CD14-positive monocyte (primary cell): ENCODE measurements at regions not wholly inside any gene's neighbourhood (a gene's known extent, or its start where the extent isn't known, plus 50 kb on each side); places are given as distances from the start of the nearest gene placed in this dataset.

Source experiments
- DNase-seq, 3 donors: peaks; one replicate each; pipeline ENCODE4 v3.0.0-alpha.2; 2011 to 2022
- H2AFZ ChIP-seq: 2 replicates; pipeline ENCODE4 v1.6.0; 2012; ENCODE audit warnings: mild to moderate bottlenecking, low read depth, low read length, inconsistent platforms; ENCODE audit not compliant: insufficient read depth, poor library complexity, severe bottlenecking
- H3K27ac ChIP-seq, 2 donors: 1 replicate in 1 of 2; 2 replicates in 1 of 2; pipeline ENCODE4 v1.5.1; 2012 to 2013; ENCODE audit warnings: low read length in 2 of 2, control low read depth in 1 of 2, inconsistent platforms in 1 of 2, low read depth in 1 of 2, mild to moderate bottlenecking in 1 of 2
- H3K27me3 ChIP-seq, 2 donors: one replicate each; pipeline versions ENCODE4 v1.6.0 to v1.6.1; 2011 to 2013; ENCODE audit warnings: low read length in 2 of 2; ENCODE audit not compliant: control insufficient read depth in 2 of 2, insufficient read depth in 2 of 2
- H3K36me3 ChIP-seq, 2 donors: replicated peaks in 1 of 2; 1 replicate in 1 of 2; 2 replicates in 1 of 2; pipeline versions ENCODE4 v1.5.1 to v1.6.1; 2012 to 2013; ENCODE audit warnings: low read length in 2 of 2, control low read depth in 1 of 2, inconsistent platforms in 1 of 2, mild to moderate bottlenecking in 1 of 2; ENCODE audit not compliant: insufficient read depth in 2 of 2, control insufficient read depth in 1 of 2
- H3K4me1 ChIP-seq, 2 donors: 1 replicate in 1 of 2; 2 replicates in 1 of 2; pipeline versions ENCODE4 v1.5.1 to v1.6.1; 2012 to 2013; ENCODE audit warnings: low read length in 2 of 2, control low read depth in 1 of 2, inconsistent platforms in 1 of 2, mild to moderate bottlenecking in 1 of 2, moderate library complexity in 1 of 2; ENCODE audit not compliant: insufficient read depth in 2 of 2, control insufficient read depth in 1 of 2
- H3K4me2 ChIP-seq: replicated peaks from 2 replicates; pipeline ENCODE3; 2012; ENCODE audit warnings: low read length, moderate library complexity, mild to moderate bottlenecking; ENCODE audit not compliant: poor library complexity, severe bottlenecking; ENCODE audit errors: extremely low read depth
- H3K4me3 ChIP-seq, 3 experiments: fragments of 200-600 bp in 1 of 3; sonication (generic) in 1 of 3; replicated peaks in 1 of 3; 1 replicate in 2 of 3; 2 replicates in 1 of 3; pipeline ENCODE4 v1.5.1; 2011 to 2013; ENCODE audit warnings: low read length in 3 of 3, mild to moderate bottlenecking in 3 of 3, control low read depth in 2 of 3, low read depth in 2 of 3, inconsistent platforms in 1 of 3, moderate library complexity in 1 of 3
- H3K79me2 ChIP-seq: 2 replicates; pipeline ENCODE4 v1.6.0; 2012; ENCODE audit warnings: mild to moderate bottlenecking, control low read depth, inconsistent platforms, low read length, moderate library complexity; ENCODE audit not compliant: insufficient read depth
- H3K9ac ChIP-seq: 2 replicates; pipeline ENCODE4 v1.6.0; 2017; ENCODE audit warnings: low read length, mild to moderate bottlenecking; ENCODE audit not compliant: insufficient read depth, poor library complexity, severe bottlenecking
- H3K9me3 ChIP-seq, 2 donors: replicated peaks in 1 of 2; 1 replicate in 1 of 2; 2 replicates in 1 of 2; pipeline versions ENCODE4 v1.5.1 to v1.6.1; 2012 to 2013; ENCODE audit warnings: low read length in 2 of 2, control low read depth in 1 of 2; ENCODE audit not compliant: control insufficient read depth in 1 of 2, insufficient read depth in 1 of 2
- H4K20me1 ChIP-seq: 2 replicates; pipeline ENCODE4 v1.6.0; 2012; ENCODE audit warnings: mild to moderate bottlenecking, low read length, control low read depth, moderate library complexity; ENCODE audit not compliant: insufficient read depth
- H3K27ac Mint-ChIP-seq, 7 donors: one replicate each; pipeline ENCODE4 v1.8.0; 2020; ENCODE audit warnings: mild to moderate bottlenecking in 7 of 7, mixed read lengths in 7 of 7, moderate library complexity in 6 of 7, inconsistent platforms in 2 of 7
- H3K27me3 Mint-ChIP-seq, 3 donors: one replicate each; pipeline ENCODE4 v1.8.0; 2021 to 2022; ENCODE audit warnings: low read depth in 3 of 3, mild to moderate bottlenecking in 3 of 3, mixed read lengths in 3 of 3, moderate library complexity in 3 of 3, inconsistent platforms in 1 of 3
- H3K36me3 Mint-ChIP-seq, 2 donors: one replicate each; pipeline ENCODE4 v1.8.0; 2020; ENCODE audit warnings: mixed read lengths in 2 of 2, inconsistent platforms in 1 of 2, mild to moderate bottlenecking in 1 of 2
- H3K4me1 Mint-ChIP-seq: one replicate; pipeline ENCODE4 v1.8.0; 2020; ENCODE audit warnings: mild to moderate bottlenecking, mixed read lengths
- H3K4me3 Mint-ChIP-seq, 2 donors: one replicate each; pipeline ENCODE4 v1.8.0; 2020; ENCODE audit warnings: mild to moderate bottlenecking in 2 of 2, mixed read lengths in 2 of 2, moderate library complexity in 1 of 2
- H3K9me3 Mint-ChIP-seq, 7 donors: one replicate each; pipeline ENCODE4 v1.8.0; 2020 to 2022; ENCODE audit warnings: mixed read lengths in 7 of 7, mild to moderate bottlenecking in 6 of 7, moderate library complexity in 6 of 7, inconsistent platforms in 2 of 7
- WGBS: methylation state at CpG from one replicate; pipeline ENCODE4 v1.1.5; 2013; ENCODE audit warnings: missing lambda C conversion rate; ENCODE audit not compliant: insufficient coverage; 5-methylcytosine and 5-hydroxymethylcytosine counted together
- intact Hi-C, 2 donors: fragments of 100-400 bp; cut with micrococcal nuclease; formaldehyde crosslinking; loops; one replicate each; pipeline versions ENCODE4 v1.15.0 to v1.15.1; 2023
- TF ChIP-seq, protein P1 (sequence below): fragments of 200-600 bp; IDR thresholded peaks from one replicate; pipeline ENCODE4 v1.8.0; 2022; ENCODE audit warnings: antibody characterized with exemption, mild to moderate bottlenecking

DNA sequence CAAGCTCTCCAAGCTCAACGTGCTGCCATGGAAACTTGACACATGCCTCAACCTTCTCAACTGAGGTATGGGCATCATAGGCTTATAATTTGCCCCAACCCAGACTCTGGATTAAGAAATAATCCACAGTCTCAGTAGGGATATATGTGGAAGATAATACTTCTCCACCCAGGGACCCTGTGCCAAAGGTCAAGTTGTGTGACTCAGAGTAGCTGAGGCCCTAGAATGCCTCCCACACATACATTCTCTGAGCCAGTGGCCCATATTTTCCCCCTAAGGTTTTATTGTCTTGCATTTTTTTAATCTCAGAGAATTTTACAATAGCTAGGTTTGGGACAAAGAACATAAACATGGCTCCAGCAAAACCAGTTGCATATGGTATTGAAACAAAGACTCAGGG lies 283.1 kb downstream of the IDS start:
- intact Hi-C loops, result no loop called here
- H3K9me3 Mint-ChIP-seq, result peaks cover 0 to 11% (median 3%) of the 10 kb centered on the region in 7 donors
- TF ChIP-seq, protein P1, sequence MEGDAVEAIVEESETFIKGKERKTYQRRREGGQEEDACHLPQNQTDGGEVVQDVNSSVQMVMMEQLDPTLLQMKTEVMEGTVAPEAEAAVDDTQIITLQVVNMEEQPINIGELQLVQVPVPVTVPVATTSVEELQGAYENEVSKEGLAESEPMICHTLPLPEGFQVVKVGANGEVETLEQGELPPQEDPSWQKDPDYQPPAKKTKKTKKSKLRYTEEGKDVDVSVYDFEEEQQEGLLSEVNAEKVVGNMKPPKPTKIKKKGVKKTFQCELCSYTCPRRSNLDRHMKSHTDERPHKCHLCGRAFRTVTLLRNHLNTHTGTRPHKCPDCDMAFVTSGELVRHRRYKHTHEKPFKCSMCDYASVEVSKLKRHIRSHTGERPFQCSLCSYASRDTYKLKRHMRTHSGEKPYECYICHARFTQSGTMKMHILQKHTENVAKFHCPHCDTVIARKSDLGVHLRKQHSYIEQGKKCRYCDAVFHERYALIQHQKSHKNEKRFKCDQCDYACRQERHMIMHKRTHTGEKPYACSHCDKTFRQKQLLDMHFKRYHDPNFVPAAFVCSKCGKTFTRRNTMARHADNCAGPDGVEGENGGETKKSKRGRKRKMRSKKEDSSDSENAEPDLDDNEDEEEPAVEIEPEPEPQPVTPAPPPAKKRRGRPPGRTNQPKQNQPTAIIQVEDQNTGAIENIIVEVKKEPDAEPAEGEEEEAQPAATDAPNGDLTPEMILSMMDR, result no peak
- Histone ChIP-seq H3K4me3 (no peak overlapping the region), H3K36me3 (no peaks in the 10 kb centered on the region), H3K4me1 (no peaks in the 10 kb centered on the region), H3K27me3 (no peaks in the 10 kb centered on the region), H3K79me2 (no peaks in the 10 kb centered on the region), H2AFZ (no peak overlapping the region), H3K27ac (no peak overlapping the region), H3K9ac (no peak overlapping the region), H3K4me2 (no peak overlapping the region), H4K20me1 (no peaks in the 10 kb centered on the region), H3K9me3 (peaks cover 0 to under 1% of the 10 kb centered on the region in 2 donors)
- DNase-seq, result no peak
- H3K27ac Mint-ChIP-seq, result no peak overlapping the region
- H3K36me3 Mint-ChIP-seq, result no peaks in the 10 kb centered on the region
- H3K4me1 Mint-ChIP-seq, result no peaks in the 10 kb centered on the region
- WGBS, result no CpG with 5 or more reads among the region's 1 CpG
- H3K4me3 Mint-ChIP-seq, result no peak overlapping the region
- peaks cover 0 to 2% (median 0%) of the 10 kb centered on the region in 3 donors for H3K27me3 Mint-ChIP-seq

- Mint-ChIP-seq H3K9me3 (peaks cover 0 to 15% (median 5%) of the 10 kb centered on the region in 7 donors), H3K27me3 (peaks cover 0 to 1% (median 0%) of the 10 kb centered on the region in 3 donors), H3K27ac (no peak overlapping the region), H3K4me3 (no peak overlapping the region), H3K36me3 (no peaks in the 10 kb centered on the region), H3K4me1 (no peaks in the 10 kb centered on the region)
- H3K4me3 ChIP-seq, result no peak overlapping the region
- no CpG with 5 or more reads among the region's 6 CpGs for WGBS
- H3K27me3 ChIP-seq, result no peaks in the 10 kb centered on the region
- TF ChIP-seq, protein P1, result no peak
- H3K36me3 ChIP-seq, result no peaks in the 10 kb centered on the region
- H3K4me1 ChIP-seq, result no peaks in the 10 kb centered on the region
- H2AFZ ChIP-seq, result no peak overlapping the region
- no peak overlapping the region for H3K4me2 ChIP-seq
- no peak overlapping the region for H3K9ac ChIP-seq
- intact Hi-C loops, result no loop called here
- H3K9me3 ChIP-seq, result peaks cover 0 to 4% of the 10 kb centered on the region in 2 donors
- no peaks in the 10 kb centered on the region for H3K79me2 ChIP-seq
- no peaks in the 10 kb centered on the region for H4K20me1 ChIP-seq
- no peak overlapping the region for H3K27ac ChIP-seq
- DNase-seq, result no peak
Measured at GRCh38 chrX:149221230-149221629, 283.9 kb downstream of the IDS start.
